Glutamatergic neuron (in vitro differentiated cells): ENCODE measurements at regions not wholly inside any gene's neighbourhood (a gene's known extent, or its start where the extent isn't known, plus 50 kb on each side); places are given as distances from the start of the nearest gene placed in this dataset.

Experiments
- DNase-seq: peaks from one replicate; pipeline ENCODE4 v3.0.0; 2022
- H3K27ac Mint-ChIP-seq: one replicate; pipeline ENCODE4 v1.8.0; 2020; ENCODE audit warnings: mild to moderate bottlenecking, mixed read lengths, inconsistent platforms; ENCODE audit not compliant: unreplicated experiment
- H3K27me3 Mint-ChIP-seq: one replicate; pipeline ENCODE4 v1.8.0; 2020; ENCODE audit warnings: mild to moderate bottlenecking, moderate library complexity, mixed read lengths, inconsistent platforms; ENCODE audit not compliant: unreplicated experiment
- H3K36me3 Mint-ChIP-seq: one replicate; pipeline ENCODE4 v1.8.0; 2020; ENCODE audit warnings: mild to moderate bottlenecking, mixed read lengths, inconsistent platforms; ENCODE audit not compliant: unreplicated experiment
- H3K4me1 Mint-ChIP-seq: one replicate; pipeline ENCODE4 v1.8.0; 2020; ENCODE audit warnings: mild to moderate bottlenecking, low read depth, mixed read lengths, inconsistent platforms; ENCODE audit not compliant: unreplicated experiment
- H3K4me3 Mint-ChIP-seq: one replicate; pipeline ENCODE4 v1.8.0; 2020; ENCODE audit warnings: mild to moderate bottlenecking, mixed read lengths, inconsistent platforms; ENCODE audit not compliant: unreplicated experiment
- H3K9me3 Mint-ChIP-seq: one replicate; pipeline ENCODE4 v1.8.0; 2020; ENCODE audit warnings: mild to moderate bottlenecking, moderate library complexity, mixed read lengths, inconsistent platforms; ENCODE audit not compliant: unreplicated experiment
- TF ChIP-seq, protein P1 (sequence below): fragments of 200-600 bp; sonication (generic); IDR thresholded peaks from one replicate; pipeline ENCODE4 v1.5.0; 2021; ENCODE audit not compliant: partially characterized antibody, unreplicated experiment

- TF ChIP-seq, protein P1, sequence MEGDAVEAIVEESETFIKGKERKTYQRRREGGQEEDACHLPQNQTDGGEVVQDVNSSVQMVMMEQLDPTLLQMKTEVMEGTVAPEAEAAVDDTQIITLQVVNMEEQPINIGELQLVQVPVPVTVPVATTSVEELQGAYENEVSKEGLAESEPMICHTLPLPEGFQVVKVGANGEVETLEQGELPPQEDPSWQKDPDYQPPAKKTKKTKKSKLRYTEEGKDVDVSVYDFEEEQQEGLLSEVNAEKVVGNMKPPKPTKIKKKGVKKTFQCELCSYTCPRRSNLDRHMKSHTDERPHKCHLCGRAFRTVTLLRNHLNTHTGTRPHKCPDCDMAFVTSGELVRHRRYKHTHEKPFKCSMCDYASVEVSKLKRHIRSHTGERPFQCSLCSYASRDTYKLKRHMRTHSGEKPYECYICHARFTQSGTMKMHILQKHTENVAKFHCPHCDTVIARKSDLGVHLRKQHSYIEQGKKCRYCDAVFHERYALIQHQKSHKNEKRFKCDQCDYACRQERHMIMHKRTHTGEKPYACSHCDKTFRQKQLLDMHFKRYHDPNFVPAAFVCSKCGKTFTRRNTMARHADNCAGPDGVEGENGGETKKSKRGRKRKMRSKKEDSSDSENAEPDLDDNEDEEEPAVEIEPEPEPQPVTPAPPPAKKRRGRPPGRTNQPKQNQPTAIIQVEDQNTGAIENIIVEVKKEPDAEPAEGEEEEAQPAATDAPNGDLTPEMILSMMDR, result no peak
- peaks cover 2% of the 10 kb centered on the region for H3K9me3 Mint-ChIP-seq
- no peaks in the 10 kb centered on the region for H3K36me3 Mint-ChIP-seq
- H3K4me3 Mint-ChIP-seq, result no peak overlapping the region
- H3K4me1 Mint-ChIP-seq, result no peaks in the 10 kb centered on the region
- no peak for DNase-seq
- no peaks in the 10 kb centered on the region for H3K27me3 Mint-ChIP-seq
- H3K27ac Mint-ChIP-seq, result no peak overlapping the region
Measured at GRCh38 chr22:47957649-47958048, 1195.2 kb downstream of the TBC1D22A start.

DNA sequence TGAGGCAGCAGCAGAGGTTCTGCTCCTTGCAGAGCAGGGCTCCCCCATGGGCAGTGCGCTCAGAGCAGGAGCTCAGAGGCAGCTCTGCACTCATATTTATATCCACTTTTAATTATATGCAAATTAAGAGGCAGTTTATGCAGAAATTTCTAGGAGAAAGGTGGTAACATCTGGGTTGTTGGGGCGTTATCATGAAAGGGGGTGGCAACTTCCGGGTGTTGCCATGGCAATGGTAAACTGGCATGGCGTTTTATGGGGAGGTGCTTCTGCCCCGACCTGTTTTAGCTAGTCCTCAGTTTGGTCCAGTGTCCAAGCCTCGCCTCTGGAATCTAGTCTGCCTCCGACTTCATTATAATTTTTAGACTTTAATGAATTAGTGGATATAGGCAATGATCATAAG lies 1191.7 kb downstream of the TBC1D22A start:
- no peaks in the 10 kb centered on the region for H3K4me1 Mint-ChIP-seq
- TF ChIP-seq, protein P1, result no peak
- no peak for DNase-seq
- no peaks in the 10 kb centered on the region for H3K27me3 Mint-ChIP-seq
- H3K27ac Mint-ChIP-seq, result no peak overlapping the region
- H3K36me3 Mint-ChIP-seq, result no peaks in the 10 kb centered on the region
- no peak overlapping the region for H3K4me3 Mint-ChIP-seq
- peaks cover 9% of the 10 kb centered on the region for H3K9me3 Mint-ChIP-seq

DNA sequence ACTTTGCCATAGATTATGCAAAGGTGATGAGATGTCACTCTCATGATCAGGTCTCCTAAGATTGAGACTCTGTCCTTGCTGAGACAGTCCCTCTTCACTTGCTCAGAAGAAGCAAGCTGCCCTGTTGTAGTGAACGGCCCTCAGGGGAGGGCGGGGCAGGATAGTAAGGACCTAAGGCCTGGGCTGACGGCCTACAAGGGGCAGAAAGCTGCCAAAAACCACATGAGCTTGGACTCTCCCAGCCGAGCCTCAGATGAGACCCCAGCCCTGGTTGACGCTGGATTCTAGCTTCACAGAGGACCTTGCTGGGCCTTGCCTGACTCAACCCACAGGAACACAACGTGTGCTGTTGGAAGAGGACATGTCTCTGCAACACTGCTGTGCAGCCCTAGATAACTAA lies 1182.5 kb downstream of the TBC1D22A start:
- H3K36me3 Mint-ChIP-seq, result peaks cover 8% of the 10 kb centered on the region
- no peak overlapping the region for H3K27ac Mint-ChIP-seq
- peaks cover 20% of the 10 kb centered on the region for H3K9me3 Mint-ChIP-seq
- H3K27me3 Mint-ChIP-seq, result peaks cover 4% of the 10 kb centered on the region
- DNase-seq, result no peak
- H3K4me3 Mint-ChIP-seq, result no peak overlapping the region
- no peaks in the 10 kb centered on the region for H3K4me1 Mint-ChIP-seq
- TF ChIP-seq, protein P1, result no peak

DNA sequence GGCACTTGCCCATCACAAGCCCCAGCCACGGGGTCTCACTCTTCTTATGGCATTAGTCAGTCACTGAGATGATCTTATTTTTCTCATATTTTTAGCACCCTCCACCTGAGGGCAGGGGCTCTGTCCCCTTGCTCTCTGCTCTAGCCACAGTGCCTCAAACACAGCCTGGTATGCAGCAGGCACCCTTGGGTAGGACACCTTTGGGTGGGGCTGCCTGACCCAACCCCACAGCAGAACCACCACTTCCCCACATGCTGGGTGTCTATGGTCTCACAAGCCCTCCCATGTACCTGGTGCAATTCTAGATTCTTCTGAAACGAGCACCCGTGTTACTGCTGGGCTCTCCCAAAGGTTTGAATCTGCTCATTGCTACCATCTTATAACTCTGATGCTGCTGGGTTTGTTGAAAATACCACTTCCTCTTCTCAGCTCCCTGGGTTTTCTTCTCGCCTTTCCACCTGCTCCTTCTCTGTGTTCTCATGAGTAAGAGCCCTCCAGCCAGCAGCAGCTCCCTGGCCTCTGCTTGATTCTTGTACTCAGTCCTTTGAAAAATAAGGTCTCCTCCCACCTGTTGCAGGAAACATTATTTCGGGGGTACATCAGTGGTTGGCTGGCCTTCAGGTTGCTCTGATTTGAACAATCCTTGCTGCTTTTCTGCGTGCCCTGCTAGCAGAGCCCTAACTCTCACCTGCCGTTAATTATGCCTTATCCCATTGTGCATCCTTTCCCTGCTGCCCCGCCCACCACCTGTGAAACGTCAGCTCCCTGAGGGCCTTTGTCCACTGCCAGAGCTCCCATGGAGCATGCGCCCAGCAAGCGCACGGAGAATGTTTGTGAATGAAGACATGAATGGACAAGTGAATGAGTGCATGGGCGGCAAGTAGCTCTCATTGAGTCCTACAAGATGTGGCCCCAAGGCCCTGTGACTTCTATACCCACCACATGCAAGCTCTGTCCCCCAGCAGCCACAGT lies 1181.6 kb downstream of the TBC1D22A start:
- H3K27ac Mint-ChIP-seq, result no peak overlapping the region
- no peak overlapping the region for H3K4me3 Mint-ChIP-seq
- DNase-seq, result no peak
- H3K9me3 Mint-ChIP-seq, result peaks cover 17% of the 10 kb centered on the region
- H3K36me3 Mint-ChIP-seq, result peaks cover 8% of the 10 kb centered on the region
- TF ChIP-seq, protein P1, result no peak
- no peaks in the 10 kb centered on the region for H3K4me1 Mint-ChIP-seq
- peaks cover 4% of the 10 kb centered on the region for H3K27me3 Mint-ChIP-seq

DNA sequence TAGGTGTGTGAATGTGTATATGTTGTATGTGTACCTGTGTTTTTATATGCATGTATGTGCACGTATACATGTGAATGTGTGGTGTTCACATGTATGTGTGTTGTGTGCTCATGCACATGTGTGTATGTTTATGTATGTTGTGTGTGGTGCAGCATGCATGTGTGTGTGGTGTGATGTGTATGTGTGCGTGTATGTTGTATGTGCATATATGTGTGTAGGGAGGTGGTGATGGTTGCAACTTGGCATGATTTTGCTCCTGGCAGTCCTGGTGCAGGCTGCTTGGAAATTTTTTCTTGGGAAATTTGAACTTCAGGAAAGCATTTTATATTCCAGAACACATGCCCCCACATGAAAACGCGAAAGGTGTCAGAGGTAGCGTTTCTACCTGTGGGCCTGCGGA lies 1177.8 kb downstream of the TBC1D22A start:
- H3K4me1 Mint-ChIP-seq, result no peaks in the 10 kb centered on the region
- H3K36me3 Mint-ChIP-seq, result peaks cover 8% of the 10 kb centered on the region
- H3K9me3 Mint-ChIP-seq, result peaks cover 21% of the 10 kb centered on the region
- TF ChIP-seq, protein P1, result no peak
- peaks cover 4% of the 10 kb centered on the region for H3K27me3 Mint-ChIP-seq
- DNase-seq, result no peak
- H3K27ac Mint-ChIP-seq, result no peak overlapping the region
- H3K4me3 Mint-ChIP-seq, result no peak overlapping the region
